HG02973 (cell line): ENCODE measurements at regions not wholly inside any gene's neighbourhood (a gene's known extent, or its start where the extent isn't known, plus 50 kb on each side); places are given as distances from the start of the nearest gene placed in this dataset.
"Not testable (repeated sequence)": the region's sequence is repeated elsewhere in the genome, so short reads cannot be mapped to it uniquely, and the experiment has no call there.

Experiments
- ATAC-seq: cut with Tn5 transposase; IDR thresholded peaks from one replicate; pipeline ENCODE4 v1.9.1; 2021; ENCODE audit warnings: moderate library complexity; ENCODE audit not compliant: unreplicated experiment

DNA sequence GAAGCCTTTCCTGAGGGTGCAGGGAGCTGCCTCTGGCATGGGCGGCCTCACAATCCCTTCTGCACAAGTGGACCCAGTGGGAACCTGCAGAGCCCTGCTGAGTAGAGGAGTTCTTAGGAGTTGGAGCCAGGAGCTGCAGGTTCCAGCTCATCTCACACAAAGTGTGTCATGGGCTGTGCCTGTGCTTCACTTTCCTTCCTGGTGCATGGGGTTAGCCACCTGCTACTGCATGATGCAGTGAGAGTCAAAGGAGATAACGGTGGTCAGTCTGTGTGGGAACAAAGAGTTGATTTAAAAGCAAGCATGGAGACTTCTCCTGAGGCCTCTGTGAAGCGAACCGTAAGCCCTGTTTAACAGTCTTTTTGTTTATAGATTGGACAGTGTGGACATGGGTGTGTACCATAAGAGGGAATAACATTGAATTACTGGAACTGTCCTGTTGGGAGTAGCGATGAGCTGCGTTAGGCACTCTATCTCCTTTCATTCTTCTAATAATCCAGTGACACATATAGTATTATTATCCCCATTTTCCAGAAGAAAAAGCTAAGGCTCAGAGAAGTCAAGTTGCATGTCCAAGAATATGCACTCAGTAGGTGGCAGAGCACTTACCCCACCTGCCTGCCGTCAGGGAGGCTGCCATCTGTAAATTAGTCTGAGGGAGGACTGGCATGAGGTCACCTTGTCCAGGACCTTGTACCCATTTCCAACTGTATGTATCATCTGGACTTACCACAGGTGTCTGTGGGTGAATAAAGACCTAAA lies 68.7 kb upstream of the PRR23C start:
- ATAC-seq: no peak

DNA sequence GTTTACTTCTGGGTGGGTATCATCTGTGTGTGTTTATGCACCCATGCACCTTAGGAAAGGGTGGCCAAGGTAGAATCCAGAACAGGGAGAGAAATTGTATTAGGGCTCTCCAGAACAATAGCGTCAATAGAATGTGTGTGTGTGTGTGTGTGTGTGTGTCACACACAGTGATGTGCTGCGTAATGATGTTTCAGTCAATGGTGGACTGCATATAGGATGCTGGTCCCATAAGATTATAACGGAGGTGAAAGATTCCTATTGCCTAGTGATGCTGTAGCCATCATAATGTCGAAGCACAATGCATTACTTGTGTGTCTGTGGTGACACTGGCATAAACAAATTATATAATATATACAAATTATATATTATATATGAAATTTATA lies 69.3 kb upstream of the PRR23C start:
- ATAC-seq: no peak

DNA sequence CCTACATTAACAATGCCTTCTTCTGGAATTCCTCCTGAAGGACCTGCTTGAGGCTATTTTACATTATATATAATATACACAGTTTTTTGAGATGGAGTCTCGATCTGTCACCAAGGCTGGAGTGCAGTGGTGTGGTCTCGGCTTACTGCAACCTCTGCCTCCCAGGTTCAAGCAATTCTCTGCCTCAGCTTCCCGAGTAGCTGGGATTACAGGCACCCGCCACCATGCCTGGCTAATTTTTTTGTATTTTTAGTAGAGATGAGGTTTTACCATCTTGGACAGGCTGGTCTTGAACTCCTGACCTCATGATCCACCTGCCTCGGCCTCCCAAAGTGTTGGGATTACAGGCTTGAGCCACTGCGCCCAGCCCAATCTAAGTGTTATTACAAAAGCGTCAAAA lies 71.9 kb upstream of the PRR23C start:
- not testable (repeated sequence) for ATAC-seq

DNA sequence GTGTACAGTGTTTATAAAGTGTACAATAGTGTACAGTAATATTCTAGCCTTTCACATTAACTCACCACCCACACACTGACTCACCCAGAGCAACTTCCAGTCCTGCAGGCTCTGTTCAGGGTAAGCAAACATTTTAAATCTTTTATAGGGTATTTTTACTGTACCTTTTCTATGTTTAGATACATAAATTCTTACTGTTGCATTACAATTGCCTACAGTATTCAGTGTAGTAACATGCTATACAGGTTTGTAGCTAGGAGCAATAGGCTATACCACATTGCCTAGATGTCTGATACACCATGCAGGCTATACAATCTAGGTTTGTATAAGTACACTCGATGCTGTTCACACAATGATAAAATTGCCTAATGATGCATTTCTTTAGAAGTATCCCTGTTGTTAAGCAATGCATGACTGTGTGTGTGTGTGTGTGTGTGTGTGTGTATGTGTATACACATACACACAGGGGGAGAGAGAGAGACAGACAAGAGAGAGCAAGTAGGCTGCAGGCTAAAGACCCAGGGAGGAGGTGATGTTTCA lies 72.5 kb upstream of the PRR23C start:
- ATAC-seq: no peak

DNA sequence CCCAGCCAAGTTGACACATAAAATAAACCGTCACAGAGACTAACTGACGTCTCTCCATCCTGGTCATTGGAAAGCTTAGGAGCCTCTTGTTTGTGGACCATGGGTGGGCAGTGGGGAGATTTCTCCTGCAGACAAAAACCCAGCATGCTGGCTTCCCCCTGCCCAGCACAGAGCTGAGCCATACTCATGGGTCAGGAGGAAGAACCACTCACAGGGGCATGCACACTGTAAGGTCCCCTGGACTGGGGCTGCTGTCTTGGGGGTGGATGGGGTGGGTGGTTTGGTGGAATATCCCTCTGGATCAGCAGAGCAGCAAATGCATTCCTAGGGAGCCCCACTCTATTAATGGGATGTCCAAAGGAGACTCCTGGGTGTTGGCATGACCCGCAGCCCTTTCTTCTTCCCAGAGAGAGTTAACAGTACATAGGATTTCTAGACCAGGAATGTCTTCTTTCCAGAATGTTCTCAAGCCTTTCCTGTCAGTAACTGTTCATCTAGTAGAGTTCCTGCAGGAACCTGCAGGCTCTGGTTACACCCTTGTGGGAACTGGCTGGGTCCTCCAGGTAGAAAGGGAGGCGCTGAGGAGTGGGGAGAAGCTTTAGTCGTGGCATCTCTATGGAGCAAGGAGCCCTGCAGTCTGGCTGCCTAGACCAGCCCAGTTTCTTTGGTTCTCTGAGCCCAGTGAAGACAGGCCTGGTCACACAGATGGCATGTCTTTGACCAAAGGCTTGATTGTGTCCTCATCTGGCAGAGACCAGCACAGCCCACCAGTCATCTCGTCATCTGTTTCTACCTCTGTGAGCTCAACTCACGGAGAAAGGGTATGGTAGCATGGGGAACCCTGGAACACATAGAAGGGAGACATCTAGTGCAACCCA lies 73.4 kb upstream of the PRR23C start:
- no peak for ATAC-seq

DNA sequence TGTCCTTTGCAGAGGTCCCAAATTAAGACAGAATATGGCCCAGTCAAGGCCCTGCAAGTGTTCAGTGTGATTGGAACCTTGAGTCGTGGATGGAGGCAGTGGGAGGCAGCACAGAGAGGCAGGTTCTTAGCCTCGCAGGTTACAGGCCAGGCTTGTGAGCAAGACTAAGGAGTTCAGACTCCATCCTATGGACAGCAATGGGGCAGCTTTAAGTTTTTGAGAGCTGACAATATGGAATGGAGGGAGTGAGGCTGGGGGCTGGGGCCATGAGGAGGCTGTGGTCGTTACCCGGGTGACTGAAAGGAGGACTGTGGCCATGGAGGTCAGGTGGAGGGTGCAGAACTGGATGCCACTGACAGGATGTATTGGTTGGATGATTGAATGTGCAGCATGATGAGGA lies 74.1 kb upstream of the PRR23C start:
- no peak for ATAC-seq

DNA sequence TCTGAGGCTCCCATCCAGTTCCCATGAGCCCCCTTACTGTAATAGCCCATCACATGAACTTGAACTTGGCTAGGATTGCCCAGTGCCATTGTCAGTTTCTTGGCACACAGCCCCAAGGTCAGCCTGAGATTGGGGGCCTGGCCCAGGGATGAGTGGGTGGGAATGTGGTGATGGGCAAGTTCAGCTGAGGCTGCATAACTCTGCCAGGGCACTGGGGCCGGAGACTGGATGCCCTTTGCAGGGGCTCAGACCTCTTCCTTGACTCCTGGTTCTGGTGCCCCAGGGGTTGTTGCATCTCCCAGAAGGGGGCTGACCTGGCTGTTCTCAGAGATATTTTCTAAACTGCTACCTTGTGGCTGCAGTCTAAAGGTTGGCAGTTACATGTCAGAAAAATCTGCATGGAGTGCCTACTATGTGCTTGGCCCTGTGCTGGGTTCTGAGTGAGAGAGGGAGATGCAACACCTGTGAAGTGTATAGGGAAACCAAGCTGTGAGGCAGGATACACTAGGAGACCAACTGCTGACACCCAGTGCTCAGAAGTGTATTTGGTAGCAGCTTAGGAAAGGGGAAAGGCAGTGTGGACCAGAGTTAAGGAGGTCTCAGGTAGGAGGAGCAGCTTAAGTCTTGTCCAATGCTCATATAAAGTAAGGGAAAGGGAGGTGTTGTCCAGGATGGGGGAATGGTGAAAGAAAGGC lies 74.8 kb upstream of the PRR23C start:
- ATAC-seq: no peak

DNA sequence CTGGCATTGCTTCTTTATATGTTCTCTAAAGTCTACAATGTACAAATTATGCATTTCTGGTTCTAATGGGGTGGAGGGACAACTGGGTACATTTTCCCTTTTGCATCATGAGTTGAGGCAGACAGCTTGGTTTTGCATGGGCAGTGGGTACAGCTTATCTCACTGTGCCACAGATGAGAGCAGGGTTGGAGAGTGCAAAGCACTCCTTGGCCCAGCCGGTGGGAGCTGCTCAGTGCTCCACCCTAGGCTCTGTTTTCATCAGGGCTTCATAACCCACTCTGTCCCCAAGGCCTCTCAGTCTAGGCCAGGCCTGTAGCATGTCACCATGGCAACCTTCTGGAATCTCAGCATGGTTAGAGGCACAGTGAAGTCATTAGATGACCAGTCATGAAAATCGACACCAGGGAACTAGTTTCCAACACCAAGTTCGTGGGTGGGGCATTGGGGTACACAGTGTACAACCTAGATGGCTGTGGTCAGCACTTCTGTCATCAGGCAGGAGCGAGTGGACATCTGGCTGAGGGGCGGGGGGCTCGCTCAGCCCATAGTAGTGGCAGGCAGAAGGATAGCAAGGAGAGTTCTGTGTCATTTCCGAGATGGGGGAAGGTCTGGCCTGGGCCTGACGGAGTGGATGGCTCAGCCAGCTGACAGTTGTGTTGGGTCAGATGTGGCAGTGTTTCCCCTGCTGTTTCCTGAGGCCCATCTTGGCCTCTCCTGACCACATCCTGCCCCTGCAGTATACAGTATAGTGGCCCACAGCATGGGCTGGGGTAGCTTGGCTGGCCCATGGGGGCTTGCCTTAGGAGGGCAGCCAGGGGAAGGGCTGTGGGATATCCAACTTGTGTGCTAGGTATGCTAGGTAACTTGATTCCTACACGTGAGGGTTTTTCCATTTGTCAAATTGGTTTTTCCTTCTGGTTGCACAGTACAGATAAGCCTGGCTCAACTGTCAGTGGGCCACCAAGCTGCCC lies 75.7 kb upstream of the PRR23C start:
- ATAC-seq: no peak

DNA sequence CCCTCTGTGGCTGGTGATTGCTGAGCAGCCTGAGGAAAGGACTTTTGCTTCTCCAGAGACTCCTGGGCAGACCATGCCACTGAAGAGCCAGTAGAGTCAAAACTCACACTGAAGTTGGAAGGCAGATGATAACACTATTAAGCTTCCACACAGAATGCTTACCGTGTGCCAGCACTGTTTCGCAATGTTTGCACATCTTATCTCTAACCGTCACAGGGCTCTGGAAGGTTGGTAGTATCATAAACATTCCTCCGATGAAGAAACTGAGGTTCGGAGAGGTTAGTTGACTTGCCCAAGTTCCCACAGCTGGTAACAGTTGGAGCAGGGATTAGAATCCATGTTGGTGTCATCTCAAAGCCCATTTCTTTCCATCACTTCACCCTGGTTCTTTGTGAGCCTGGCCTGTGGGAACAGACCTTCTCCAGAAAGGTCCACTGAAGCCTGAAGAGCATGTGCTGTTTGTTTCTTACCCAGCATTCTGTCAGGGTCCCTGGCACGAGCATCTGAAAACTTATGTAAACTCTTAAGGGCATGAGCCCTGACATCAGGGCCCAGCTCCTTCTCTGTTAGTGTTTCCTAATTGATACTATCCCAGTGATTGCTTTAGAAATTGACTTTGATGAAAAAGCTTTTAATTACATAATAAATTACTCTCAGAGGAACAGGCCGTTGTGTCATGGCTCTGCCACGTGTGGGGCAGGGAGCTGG lies 77.0 kb upstream of the PRR23C start:
- no peak for ATAC-seq

DNA sequence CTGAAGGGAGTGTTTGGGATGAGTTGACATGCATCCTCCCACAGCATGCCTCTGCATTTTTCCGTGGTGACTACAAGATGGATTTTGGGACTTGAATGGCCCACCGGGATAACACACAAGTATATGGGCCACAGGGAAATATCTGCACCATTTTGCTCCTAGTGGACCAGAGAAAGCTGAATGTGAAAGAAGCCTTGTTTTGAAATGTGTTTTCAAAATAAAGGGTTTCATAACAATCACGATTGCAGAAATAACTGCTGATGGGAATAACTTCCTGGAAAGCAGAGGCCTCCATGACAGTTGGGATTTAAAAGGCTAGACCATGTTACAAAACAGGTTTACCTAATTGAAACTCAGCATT lies 77.5 kb upstream of the PRR23C start:
- no peak for ATAC-seq

DNA sequence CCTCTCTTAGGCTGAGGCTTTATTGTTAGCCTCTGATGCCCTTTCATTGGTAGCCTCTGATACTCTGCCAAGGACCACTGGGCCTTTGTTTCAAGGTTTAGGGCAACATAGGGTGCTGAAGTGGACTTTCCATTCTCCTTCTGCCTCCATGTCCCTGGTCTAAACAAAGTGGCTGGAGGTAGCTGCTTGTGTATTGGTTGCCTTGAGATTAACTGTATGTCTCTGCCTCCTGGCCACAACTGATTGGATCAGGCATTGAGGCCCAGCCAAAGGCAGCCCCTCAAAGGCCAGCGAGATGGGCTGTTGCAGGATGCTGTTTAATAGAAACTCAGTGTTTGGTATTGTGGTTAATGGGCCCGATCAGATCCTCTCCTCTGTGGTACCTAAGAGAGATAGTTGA lies 77.9 kb upstream of the PRR23C start:
- ATAC-seq: no peak

DNA sequence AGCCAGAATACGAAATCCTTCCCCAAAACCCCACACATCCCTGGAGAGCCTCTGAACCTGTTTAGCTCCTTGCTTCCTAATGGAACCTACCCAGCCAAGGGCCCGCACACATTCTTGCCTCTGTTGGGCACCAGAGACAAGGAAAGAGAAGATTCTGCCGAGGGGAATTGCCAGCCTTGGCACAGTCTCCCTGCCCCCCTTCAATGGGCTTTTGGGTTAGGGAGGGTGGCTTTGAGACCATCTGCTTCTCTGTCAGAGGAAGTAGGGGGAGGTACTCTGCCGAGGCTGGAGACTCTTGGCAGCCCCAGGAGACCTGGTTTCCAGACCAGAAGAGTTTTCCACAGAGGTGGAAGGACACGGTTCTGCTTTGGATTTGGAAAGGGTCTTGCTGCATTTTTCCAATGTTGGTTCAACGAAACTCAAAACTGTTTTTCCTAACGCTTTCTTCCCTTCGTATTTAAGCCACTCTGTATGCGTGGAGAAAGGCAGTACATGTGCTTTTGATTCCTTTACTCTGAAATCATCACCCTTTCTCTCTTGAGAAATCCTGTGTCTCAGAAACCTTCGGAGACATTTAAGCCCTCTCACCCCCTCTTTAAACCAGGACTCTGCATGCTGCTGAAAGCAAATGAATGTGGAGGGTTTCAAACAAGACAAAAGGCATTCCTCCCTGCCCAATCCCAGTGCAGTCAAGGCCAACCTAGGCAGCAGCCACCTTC lies 78.8 kb upstream of the PRR23C start:
- no peak for ATAC-seq

DNA sequence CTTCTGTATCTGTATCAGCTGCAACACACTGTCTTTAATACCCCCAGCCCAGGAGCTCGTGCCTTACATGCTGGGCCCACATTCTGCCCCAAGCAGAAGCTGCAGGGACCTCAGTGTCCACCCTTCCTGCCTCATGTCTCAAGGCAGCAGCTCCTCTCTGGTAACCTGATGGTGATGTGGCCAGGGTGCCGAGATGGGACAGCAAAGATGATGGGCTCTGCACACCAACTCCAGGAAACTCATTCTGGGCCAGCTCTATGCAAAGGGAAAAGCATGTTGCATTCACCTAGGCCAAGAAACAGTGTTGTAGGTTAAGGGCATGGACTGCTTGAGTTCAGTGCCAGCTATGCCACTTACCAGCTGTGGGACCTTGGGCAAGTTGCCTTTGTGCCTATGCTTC lies 79.5 kb upstream of the PRR23C start:
- no peak for ATAC-seq

DNA sequence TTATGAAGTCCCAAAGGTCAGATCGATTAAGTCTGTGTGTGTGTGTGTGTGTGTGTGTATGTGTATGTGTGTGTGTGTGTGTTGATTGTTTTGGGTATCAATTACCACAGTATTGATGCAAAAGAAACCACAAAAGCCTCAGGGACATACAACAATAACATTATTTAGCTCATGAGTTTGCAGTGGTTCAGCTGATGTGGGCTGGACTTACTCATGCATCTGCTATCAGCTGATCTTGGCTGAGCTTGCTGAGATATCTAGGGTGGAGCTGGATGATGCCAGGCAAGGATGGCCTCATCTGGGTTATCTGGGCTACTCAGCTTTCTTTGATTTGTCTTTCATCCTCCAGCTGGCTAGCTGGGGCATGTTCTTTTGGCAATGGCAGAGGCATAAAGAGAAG lies 82.4 kb upstream of the PRR23C start:
- ATAC-seq: no peak

DNA sequence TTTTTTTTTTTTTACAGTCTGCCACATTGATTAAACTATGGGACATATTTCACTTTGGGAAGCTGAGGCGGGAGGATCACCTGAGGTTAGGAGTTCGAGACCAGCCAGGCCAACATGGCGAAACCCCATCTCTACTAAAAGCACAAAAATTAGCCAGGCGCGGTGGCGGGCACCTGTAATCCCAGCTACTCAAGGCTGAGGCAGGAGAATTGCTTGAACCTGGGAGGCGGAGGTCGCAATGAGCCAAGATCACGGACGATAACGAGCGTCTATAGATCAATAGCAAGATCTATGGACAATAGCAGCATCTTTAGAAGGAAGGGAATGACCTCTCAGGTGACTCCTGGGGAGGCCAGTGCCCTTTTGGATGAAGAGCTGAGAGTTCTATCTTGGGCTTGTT lies 82.9 kb upstream of the PRR23C start:
- not testable (repeated sequence) for ATAC-seq

DNA sequence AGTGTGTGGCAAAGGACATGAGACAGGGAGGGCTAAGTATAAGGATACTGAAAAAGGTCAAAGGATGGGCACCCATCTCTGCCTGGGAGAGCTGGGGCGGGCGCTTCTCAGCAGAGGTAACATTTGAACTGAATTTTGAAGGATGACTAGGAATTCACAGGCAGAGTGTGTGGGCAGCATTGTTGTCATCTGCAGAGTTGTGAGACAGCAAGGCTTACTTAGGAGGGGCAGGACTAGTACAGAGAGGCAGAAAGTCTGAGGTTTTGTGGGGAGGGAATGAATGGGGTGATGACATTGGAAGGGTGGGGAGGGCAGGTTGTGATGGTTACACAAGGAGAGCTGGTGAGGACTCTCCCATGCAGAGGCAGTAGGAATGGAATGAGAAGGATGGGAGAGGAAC lies 84.1 kb upstream of the PRR23C start:
- no peak for ATAC-seq

DNA sequence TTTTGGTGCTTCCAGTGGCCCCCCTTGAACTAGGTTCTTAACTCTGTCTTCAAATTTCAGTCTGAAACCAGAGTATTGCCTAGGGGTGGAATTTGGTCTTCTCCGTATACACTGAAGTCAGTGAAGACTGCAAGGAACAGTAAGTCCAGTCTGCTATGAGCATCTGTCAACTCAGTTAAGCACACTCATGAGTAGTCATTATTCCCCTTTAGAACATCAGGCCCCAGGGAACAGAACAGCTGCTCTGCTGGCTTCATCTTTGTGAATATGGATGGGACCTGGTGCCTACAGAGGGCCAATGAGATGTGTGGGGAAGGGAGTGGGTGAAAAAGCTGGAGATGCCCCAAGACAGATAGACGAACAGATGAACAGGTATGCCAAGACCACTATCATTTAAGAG lies 85.2 kb upstream of the PRR23C start:
- no peak for ATAC-seq

DNA sequence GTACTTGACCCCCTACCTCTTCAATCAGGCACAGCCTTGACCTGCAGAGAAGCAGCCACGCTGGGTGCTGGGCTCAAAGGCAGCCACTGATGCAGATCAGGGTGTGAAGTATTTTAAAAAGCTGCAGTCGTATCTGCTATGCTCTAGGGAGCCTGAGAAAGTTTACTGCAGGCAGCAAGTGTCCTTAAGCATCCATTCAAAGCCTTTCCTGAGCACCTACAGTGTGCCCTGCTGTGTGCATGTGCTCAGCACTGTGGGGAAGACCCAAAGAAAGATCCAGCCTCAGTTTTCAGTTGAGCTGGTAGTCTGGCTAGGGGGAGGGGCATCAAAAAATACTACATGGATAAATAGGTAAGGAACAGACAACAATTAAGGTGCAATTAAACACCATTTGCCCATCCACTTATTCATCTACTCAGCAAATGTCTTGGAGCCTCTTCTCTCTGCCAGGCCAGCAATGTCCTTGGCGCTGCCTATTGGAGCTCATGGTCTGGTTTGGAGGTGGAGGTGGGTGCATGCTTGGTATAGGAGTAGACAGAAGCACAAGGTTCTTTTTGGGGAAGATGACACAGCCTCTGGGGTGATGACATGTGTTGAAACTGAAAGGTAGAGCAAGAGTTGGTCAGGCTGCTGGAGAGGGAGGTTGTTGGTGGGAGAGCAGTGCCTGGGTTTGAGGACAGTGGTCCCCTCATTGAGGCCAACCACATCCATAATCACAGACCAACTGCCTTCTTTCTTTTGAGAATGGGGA lies 85.9 kb upstream of the PRR23C start:
- ATAC-seq: no peak
